ENCODE measurements at regions not wholly inside any gene's neighbourhood (a gene's known extent, or its start where the extent isn't known, plus 50 kb on each side); places are given as distances from the start of the nearest gene placed in this dataset.

- no peaks in the 10 kb centered on the region for H3K9me3 ChIP-seq
- TF ChIP-seq CTCF (IDR thresholded peaks at IDR 0.05) = no peak
- DNase-seq (ENCODE audit: low spot score) (no peak), ATAC-seq (ENCODE audit: insufficient number of reproducible peaks, low FRiP score, low read depth) (no peak)
- no peak overlapping the region for H3K27ac ChIP-seq
- no peak overlapping the region for H3K4me3 ChIP-seq
- H3K4me1 ChIP-seq (ENCODE audit: control insufficient read depth in 1 of 2, low read depth in 2 of 2) = no peaks in the 10 kb centered on the region
- H3K27me3 ChIP-seq (replicated peaks; ENCODE audit: insufficient read depth) = no peaks in the 10 kb centered on the region
- H3K36me3 ChIP-seq = no peaks in the 10 kb centered on the region
These were observed 736.4 kb downstream of the NOVA1 start for GRCh38 chr14:25861406-25861805.

GRCh38 chr14:25848601-25849000 lies 749.2 kb downstream of the NOVA1 start:
- TF ChIP-seq CTCF (IDR thresholded peaks at IDR 0.05) = no peak
- no peak for ATAC-seq (ENCODE audit: insufficient number of reproducible peaks, low FRiP score, low read depth)

GRCh38 chr14:25846246-25846645 lies 751.6 kb downstream of the NOVA1 start:
- H3K27ac ChIP-seq = no peak overlapping the region
- no peaks in the 10 kb centered on the region for H3K4me1 ChIP-seq (ENCODE audit: control insufficient read depth in 1 of 2, low read depth in 2 of 2)
- no peak for TF ChIP-seq CTCF (IDR thresholded peaks at IDR 0.05)
- H3K27me3 ChIP-seq (replicated peaks; ENCODE audit: insufficient read depth) = no peaks in the 10 kb centered on the region
- DNase-seq (ENCODE audit: low spot score) = no peak
- no peaks in the 10 kb centered on the region for H3K36me3 ChIP-seq
- no peaks in the 10 kb centered on the region for H3K9me3 ChIP-seq
- ATAC-seq (ENCODE audit: insufficient number of reproducible peaks, low FRiP score, low read depth) = no peak
- no peak overlapping the region for H3K4me3 ChIP-seq

More at GRCh38 chr14:25848601-25849000, 749.2 kb downstream of the NOVA1 start:
- Histone ChIP-seq H3K27ac (no peak overlapping the region), H3K27me3 (replicated peaks; ENCODE audit: insufficient read depth) (no peaks in the 10 kb centered on the region), H3K4me1 (ENCODE audit: control insufficient read depth in 1 of 2, low read depth in 2 of 2) (no peaks in the 10 kb centered on the region), H3K9me3 (no peaks in the 10 kb centered on the region), H3K36me3 (no peaks in the 10 kb centered on the region), H3K4me3 (no peak overlapping the region)
- DNase-seq (ENCODE audit: low spot score) = no peak

- Histone ChIP-seq H3K9me3 (no peaks in the 10 kb centered on the region), H3K27ac (no peak overlapping the region)
- DNase-seq (ENCODE audit: low spot score) = no peak
These were observed 754.1 kb downstream of the NOVA1 start for GRCh38 chr14:25843481-25844470.

More at GRCh38 chr14:25843481-25844470, 754.1 kb downstream of the NOVA1 start:
- TF ChIP-seq CTCF (IDR thresholded peaks at IDR 0.05) = no peak
- H3K27me3 ChIP-seq (replicated peaks; ENCODE audit: insufficient read depth) = no peaks in the 10 kb centered on the region
- H3K36me3 ChIP-seq = no peaks in the 10 kb centered on the region
- H3K4me3 ChIP-seq = no peak overlapping the region
- ATAC-seq (ENCODE audit: insufficient number of reproducible peaks, low FRiP score, low read depth) = no peak
- no peaks in the 10 kb centered on the region for H3K4me1 ChIP-seq (ENCODE audit: control insufficient read depth in 1 of 2, low read depth in 2 of 2)
